DMS114 treated with DMSO at 0.1 percent for 48 hours (cell line): ENCODE measurements at regions not wholly inside any gene's neighbourhood (a gene's known extent, or its start where the extent isn't known, plus 50 kb on each side); places are given as distances from the start of the nearest gene placed in this dataset.
A peak's percentile ranks its signal among the peaks of the same experiment; 100 is the strongest.
"Not testable (repeated sequence)": the region's sequence is repeated elsewhere in the genome, so short reads cannot be mapped to it uniquely, and the experiment has no call there.

Experiments used
- DNase-seq: peaks from one replicate; lab custom pipeline; 2025; ENCODE audit not compliant: unreplicated experiment; lab: John Stamatoyannopoulos, UW

DNA sequence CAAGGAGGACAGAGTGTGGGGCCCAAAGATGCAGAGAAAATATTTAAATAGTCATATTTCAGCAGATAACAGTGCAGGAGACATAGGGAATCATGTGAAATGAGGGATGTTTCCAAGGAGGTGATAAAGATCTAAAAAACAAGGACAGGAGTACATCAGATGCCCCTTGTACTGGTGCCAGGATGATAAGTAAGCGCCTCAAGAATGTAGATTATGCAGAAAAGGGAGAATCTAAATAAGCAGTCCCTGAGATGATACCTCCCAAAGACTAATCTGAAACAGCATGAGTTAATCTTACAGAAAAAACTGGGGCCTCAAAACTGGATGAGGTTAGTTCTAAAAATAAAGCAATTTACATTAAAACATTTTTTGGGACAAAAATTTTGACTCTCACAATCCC lies 136.1 kb upstream of the WDFY3 start:
- no peak for DNase-seq

DNA sequence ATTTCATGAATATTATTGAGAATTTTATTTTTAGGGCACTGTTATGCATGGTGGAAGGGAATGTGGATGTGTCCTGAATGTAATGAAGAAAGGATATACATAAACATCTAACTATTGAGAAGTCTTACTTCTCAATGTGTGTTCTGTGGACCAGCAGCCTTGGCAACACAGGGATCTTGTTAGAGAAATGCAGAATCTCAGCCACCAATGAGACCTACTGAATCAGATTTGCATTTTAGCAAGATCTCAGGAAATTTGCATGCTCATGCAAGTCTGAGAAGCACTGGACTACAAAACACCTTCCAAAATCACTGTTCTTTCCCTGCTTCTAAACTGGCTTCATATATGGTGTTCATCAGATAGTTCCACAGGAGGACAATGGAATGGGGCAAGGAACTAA lies 139.7 kb upstream of the WDFY3 start:
- DNase-seq: no peak

DNA sequence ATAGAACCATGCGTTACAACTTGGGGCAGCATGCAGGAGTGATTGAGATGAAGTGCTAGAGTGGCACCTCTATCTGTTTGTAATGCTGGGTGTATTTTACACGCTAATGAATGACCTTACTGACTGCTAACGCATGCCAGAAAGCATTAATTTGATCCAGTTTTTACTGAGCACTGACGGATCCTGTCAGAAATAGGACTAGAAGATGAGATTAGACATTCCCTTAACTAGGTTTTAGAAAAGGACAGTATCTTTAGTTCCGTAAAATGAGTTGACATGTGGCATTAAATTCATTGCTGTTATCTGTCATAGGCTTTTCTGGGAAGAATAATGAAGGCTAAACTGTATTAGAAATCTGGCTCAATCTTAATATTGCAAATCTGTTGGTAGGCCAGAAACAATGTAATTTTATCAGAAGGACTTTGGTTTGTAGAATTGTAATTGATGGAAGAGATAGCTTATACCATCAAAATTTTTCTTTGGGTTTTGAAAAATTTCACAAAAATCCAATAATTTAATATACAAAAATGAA lies 140.4 kb upstream of the WDFY3 start:
- DNase-seq: no peak

DNA sequence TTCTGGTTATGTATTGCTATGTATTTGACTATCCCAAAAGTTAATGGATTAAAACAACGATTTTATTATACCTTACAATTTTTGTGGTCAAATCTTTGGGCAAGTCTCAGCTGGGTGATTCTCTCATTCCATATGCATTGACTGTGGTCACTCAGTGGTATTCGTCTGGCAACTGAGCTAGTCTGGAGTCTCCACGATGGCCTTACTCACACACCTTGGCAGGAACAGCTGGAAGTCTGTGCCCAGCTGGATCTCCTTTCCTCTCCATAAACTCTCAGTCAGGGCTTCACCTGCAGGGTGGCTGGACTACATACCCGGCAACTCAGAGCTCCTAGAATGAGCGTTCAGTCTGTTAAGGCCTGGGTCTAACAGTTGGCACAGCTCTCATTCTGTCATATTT lies 141.1 kb upstream of the WDFY3 start:
- no peak for DNase-seq

DNA sequence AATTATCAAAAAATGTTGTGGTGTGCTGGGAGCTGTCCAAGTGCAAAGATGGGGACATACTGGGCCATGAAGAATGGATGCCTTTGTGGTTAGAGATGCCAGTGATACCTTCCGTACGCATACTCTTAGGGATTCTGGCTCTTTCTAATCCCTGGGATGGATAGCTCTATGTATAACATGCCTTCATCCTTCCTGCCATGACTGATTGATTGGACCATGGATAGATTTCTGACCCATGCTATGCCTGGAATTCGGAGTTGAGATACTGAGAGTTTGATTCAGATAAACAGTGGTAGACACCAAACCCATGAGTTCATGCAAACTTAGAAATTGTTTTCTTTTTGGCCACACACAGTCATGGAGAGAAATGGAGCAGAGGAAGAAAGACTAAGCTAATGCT lies 147.2 kb upstream of the WDFY3 start:
- DNase-seq: no peak

DNA sequence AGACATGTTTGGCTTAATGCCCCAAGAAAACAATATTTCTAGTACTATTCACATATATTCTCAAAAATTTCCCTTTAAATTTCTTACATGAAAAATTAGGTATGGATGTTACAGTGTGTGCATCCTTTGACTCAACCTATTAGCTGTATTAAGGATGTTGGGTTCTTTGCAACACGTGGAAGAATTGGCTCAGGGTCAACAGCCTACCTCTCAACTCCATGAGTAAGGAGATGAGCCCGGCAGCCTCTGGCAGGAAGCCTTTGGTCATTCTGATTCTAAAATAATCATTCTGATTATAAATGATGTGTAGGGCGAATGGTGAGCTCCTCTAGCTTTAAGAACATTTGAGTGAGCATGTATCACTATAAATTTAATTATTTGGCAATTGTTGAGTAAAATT lies 148.0 kb upstream of the WDFY3 start:
- no peak for DNase-seq

DNA sequence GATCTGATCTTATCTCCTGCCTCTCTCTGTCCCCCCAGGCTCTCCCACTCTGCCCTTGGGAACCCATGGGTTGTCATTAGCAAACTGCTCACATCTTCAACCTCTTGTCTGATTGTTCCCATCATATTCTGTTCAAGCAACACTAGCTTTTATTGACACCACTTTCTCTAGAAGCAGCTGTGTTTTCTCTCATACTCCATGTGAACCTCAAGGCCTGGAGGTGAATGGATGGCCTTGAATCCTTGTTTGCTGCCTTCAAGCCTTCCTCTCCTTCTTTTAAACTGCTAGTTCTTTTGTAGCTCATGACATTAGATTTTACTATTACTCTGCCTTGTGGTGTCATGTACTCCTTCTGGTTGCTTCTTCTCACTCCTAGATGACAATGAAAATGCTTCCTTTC lies 149.5 kb upstream of the WDFY3 start:
- no peak for DNase-seq

DNA sequence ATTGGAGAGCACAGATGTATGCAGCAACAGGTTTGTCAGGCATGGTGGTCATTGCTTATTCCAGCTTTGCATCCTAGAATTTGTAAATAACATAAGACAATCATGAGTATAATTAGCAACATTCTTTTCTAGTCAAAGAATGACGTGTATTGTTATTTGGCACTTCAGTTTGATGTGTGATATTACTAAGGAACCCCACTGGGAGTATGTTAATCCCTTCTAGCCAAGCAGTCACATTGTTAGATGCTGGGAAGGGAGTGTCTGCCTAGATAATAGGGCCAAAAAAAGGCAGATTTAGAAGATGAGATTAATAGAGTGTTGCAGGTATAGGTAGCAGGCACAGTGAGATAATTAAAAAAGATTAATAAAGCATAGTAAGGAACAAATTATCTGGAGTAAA lies 159.2 kb upstream of the WDFY3 start:
- no peak for DNase-seq

DNA sequence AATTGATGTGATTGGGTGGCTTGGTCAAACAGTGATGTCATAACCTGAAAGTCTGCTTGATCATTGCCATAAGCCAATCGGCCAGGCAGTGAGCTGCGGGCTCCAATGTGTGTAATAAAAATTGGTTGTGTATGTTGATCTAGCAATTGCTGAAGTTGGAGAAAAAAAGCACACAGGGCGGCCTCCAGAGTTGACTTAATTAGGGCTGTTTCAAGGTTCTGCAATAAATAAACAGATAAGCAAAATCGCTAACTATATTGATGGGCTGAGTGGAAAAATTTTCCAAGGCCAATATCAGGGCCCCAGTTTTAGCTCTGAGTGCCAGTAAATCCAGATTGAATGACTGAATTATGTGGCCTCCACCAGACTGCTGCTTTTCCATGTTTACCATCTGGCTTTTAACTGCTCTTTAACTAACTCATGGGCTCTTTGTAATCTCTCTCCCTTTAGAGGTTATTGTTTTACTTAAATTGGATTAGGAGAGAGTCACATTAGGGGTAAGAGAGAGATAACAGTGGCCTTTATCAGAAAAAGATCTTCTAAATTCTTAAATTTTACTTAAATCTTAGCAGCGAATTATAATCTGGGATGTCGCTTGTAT lies 160.6 kb upstream of the WDFY3 start:
- no peak for DNase-seq

DNA sequence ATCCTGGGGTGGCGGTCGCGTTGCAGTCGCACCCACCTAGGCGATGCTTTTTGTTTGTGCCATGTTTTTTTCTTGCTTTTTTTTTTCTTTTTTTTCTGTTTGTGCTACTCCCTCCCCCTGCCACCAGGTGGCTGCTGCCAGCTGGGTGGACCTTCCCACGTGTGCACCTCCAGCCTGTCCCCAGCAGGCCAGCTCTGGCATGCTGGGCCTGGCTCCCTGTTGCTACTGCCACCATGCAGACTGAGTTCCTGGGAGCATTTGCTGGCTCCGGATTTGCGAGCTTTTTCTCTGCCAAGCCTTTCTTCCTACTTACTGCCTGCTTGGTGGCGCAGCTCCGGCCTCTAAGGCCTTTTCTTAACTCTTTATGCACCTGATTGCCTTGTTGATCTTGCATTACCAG lies 161.2 kb upstream of the WDFY3 start:
- DNase-seq: peak; percentile 6

DNA sequence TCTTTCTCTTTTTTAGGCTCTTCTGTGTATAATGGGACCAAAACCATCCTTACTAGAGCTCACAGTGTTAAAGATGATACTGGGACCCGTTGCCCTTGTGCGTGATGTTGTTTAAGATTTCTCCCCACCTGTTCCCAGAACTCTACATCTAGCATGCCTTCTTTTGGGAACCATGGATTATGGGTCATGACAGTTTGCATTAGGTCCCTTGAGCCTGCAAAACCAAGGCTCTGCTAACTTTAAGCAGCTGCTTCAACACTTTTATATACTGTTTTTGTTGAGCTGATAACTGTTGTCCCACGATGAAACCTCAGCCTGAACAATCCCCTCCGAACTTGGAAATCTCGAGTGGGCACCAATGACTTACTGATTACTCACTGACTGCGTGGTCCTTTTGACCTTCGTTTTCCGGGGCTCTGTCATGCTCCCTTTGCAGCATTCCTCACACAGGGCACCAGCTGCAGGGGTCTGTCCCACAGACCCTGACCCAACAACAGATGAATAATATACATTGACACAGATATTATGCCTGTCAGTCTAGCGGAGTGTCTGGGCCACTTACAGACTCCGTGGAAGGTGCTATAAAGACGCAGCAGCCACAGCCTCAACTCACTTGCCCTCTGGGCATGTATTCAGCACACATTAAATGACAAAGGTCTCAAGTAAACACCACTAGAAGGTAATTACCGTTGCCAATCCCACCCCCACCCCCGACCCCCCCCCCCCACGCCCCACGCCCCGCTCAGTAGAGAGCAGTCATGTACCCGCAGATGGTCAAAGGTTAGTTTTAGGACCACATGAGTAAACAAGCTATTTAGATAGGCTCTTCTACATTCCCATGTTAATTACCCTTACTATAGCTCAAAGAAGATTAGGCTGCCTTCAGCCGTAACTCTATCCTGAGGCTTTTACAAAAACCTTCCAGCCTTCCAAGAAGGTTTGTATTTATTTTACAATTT lies 162.0 kb upstream of the WDFY3 start:
- DNase-seq: no peak

DNA sequence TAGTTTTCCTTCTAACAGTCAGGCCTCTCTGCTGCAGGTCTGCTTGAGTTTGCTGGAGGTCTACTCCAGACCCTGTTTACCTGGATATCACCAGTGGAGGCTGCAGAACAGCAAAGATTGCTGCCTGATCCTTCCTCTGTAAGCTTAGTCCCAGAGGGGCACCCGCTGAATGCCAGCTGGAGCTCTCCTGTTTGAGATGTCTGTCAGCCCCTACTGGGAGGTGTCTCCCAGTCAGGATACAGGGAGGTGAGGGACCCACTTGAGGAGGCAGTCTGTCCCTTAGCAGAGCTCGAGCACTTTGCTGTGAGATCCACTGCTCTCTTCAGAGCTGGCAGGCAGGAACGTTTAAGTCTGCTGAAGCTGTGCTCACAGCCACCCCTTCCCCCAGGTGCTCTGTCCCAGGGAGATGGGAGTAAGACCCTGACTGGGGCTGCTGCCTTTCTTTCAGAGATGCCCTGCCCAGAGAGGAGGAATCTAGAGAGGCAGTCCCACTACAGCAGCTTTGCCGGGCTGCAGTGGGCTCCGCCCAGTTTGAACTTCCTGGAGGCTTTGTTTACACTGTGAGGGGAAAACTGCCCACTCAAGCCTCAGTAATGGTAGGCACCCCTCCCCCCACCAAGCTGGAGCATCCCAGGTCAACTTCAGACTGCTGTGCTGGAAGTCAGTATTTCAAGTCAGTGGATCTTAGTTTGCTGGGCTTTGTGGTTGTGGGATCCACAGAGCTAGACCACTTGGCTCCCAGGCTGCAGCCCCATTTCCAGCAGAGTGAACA lies 163.1 kb upstream of the WDFY3 start:
- not testable (repeated sequence) for DNase-seq

DNA sequence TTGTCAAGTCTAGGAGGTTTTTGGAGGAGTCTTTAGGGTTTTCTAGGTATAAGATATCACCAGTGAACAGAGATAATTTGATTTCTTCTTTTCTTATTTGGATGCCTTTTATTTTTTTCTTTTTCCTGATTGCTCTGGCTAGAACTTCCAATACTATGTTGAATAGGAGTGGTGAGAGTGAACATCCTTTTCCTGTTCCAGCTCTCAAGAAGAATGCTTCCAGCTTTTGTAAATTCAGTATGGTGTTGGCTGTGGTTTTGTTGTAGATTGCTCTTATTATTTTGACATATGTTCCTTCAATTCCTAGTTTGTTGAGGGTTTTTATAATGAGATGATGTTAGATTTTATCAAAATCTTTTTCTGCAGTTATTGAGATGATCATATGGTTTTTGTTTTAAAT lies 165.6 kb upstream of the WDFY3 start:
- no peak for DNase-seq

DNA sequence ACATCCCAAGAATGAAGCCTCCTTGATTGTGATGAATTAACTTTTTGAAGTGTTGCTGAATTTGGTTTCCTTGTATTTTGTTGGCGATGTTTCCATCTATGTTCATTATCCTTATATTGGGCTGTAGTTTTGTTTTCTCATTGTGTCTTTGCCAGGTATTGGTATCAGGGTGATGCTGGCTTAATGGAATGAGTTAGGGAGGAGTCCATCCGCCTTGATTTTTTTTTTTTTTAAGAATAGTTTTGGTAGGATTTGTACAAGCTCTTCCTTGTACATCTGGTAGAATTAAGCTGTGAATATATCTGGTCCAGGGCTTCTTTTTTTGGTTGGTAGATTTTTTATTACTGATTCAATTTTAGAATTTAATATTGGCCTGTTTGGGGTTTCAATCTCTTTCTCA lies 166.1 kb upstream of the WDFY3 start:
- DNase-seq: no peak

DNA sequence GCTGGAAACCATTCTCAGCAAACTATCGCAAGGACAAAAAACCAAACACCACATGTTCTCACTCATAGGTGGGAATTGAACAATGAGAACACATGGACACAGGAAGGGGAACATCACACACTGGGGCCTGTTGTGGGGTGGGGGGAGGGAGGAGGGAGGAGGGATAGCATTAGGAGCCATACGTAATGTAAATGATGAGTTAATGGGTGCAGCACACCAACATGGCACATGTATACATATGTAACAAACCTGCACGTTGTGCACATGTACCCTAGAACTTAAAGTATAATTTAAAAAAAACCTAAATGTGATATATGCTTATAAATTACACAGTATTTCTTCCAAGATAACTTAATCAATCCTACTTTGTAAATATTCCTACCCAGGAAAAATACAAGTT lies 173.3 kb upstream of the WDFY3 start:
- not testable (repeated sequence) for DNase-seq

DNA sequence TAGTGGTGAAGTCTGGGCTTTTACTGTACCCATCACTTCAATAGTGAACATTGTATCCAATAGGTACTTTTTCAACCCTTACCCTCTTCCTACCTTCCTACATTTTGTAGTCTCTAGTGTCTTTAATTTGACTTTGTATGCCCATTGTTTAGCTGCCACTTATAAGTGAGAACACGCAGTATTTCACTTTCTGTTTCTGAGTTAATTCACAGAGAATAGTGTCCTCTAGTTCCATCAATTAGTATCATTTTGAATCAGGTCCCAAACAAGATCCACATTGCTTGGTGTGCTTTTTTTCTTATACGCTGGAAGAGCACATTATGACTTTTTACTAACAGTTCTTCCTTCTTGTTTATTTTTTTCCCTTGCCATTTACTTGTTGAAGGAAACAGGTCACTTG lies 176.0 kb upstream of the WDFY3 start:
- no peak for DNase-seq

DNA sequence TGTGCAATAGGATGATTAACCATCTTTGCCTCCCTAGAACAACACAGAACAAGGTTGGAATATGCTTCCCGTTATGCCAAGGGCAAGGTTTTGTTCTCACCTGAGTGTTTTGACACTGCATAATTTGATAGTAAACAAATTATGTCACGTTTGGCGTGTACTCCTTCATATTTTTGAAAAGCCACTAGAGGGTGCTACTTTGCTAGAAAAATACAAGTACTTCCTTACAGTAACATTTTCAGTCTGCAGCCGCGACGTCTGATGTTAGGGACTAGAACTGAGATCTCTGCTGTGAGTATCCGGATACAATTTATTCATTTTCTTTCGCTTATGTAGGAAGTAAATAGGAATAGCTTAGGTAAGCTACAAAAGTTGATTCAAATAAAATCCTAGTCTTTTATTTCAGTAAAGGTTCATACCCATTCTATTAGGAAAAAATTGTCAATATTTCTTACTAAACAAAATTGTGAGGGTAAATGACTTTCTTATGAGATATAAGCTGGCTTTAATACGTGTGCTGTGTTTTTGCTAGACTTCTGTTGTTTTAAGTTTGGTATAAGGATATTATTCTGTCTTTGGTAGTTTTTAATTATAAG lies 181.1 kb upstream of the WDFY3 start:
- DNase-seq: peak; percentile 32

DNA sequence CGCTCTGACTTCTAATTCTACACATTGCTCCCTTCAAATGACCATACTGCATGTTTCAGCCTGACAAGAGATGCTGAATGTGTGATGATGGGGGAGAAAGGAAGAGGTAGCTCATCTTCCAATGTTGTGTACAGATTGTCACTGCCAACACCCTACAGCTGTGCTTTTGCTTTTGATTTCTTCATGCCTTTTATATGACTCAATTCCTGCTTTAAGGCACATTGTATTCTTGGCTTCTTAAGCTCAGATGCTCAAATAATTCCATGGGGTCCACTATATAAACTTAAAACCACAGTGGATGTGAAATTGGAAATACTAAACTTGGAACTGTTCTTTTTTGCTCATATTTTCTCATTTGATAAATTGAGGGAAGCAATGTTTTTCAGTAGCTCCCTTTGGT lies 183.2 kb upstream of the WDFY3 start:
- DNase-seq: no peak

DNA sequence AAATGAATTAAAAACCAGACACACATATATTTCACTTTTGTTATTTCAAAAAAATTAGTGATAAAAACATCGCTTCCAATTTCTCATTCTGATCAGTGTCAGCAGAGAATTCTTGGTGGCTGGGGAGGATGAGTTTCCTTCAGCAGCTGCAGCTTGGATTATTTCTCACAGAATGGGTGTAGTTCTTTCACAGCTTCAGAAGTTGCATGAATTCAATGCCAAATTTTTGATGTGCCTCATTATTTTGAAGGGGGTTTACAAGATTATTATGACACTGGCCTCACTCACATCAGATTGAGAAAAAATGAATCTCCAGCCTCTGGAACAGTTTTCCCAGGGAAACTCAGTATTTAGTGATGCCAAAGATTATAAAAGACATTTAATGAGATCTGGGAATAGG lies 184.9 kb upstream of the WDFY3 start:
- no peak for DNase-seq

DNA sequence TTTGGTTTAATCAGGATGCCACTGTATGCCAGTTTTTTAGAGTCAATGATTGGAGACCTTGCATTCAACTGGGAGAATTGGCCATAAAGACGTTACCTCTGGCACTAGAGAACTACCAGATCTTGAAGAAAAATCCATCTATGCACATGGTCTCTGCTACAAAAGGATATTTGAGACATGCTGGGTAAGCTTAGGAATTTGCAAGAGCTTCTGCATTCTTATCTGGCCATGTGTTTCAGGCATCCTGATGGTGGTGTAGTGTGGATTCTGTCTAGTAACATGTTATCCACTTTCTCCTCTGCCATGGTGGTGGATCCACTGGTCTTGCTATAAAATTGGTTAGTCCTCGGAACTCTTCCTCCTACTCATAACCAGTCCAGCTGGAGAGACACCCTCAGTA lies 185.3 kb upstream of the WDFY3 start:
- DNase-seq: no peak

DNA sequence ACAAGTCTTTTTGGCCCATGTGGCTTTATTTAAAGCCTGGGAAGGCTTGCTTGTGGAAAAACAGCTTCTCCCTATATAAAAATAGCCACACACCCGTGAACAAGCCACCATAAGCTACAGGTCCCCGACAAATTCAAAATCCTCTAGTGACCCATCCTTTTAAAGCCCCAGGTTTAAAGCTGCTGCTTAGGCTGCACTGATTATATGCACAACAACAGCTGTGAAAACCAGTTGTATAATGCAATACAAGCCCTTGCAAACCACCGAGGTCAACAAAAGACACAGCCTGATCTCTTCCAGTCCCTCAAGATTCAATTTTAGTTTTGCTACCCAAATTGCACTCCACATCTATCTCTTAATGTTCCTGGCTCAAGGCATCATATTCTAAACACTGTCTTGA lies 186.0 kb upstream of the WDFY3 start:
- DNase-seq: no peak
